ENCODE measurements at regions not wholly inside any gene's neighbourhood (a gene's known extent, or its start where the extent isn't known, plus 50 kb on each side); places are given as distances from the start of the nearest gene placed in this dataset.

GRCh38 chr4:107192601-107193000 is 156.5 kb upstream of the DKK2 start:
- H3K27ac ChIP-seq (ENCODE audit: low read length), result no peak overlapping the region
- H3K4me3 ChIP-seq (ENCODE audit: low read depth in 1 of 2, low read length in 2 of 2), result no peak overlapping the region
- H3K36me3 ChIP-seq (ENCODE audit: control insufficient read depth in 1 of 2, insufficient read depth in 2 of 2, low read length in 2 of 2), result no peaks in the 10 kb centered on the region
- no peaks in the 10 kb centered on the region for H3K9me3 ChIP-seq (ENCODE audit: control insufficient read depth in 1 of 2, low read length in 2 of 2)
- H3K4me1 ChIP-seq (ENCODE audit: control insufficient read depth in 1 of 2, insufficient read depth in 2 of 2, low read length in 2 of 2), result peaks cover 0 to 3% of the 10 kb centered on the region in 2 donors
- H3K27me3 ChIP-seq (ENCODE audit: low read depth, low read length), result no peaks in the 10 kb centered on the region

- Histone ChIP-seq H3K36me3 (ENCODE audit: control insufficient read depth in 1 of 2, insufficient read depth in 2 of 2, low read length in 2 of 2) (no peaks in the 10 kb centered on the region), H3K27ac (ENCODE audit: low read length) (no peak overlapping the region), H3K27me3 (ENCODE audit: low read depth, low read length) (no peaks in the 10 kb centered on the region), H3K4me3 (ENCODE audit: low read depth in 1 of 2, low read length in 2 of 2) (no peak overlapping the region), H3K4me1 (ENCODE audit: control insufficient read depth in 1 of 2, insufficient read depth in 2 of 2, low read length in 2 of 2) (no peaks in the 10 kb centered on the region), H3K9me3 (ENCODE audit: control insufficient read depth in 1 of 2, low read length in 2 of 2) (no peaks in the 10 kb centered on the region)
These were observed 151.0 kb upstream of the DKK2 start for GRCh38 chr4:107187091-107187490.

GRCh38 chr4:107183155-107183774 is 147.2 kb upstream of the DKK2 start:
- H3K4me1 ChIP-seq (ENCODE audit: control insufficient read depth in 1 of 2, insufficient read depth in 2 of 2, low read length in 2 of 2), result no peaks in the 10 kb centered on the region
- H3K27ac ChIP-seq (ENCODE audit: low read length), result no peak overlapping the region
- no peaks in the 10 kb centered on the region for H3K9me3 ChIP-seq (ENCODE audit: control insufficient read depth in 1 of 2, low read length in 2 of 2)
- no peaks in the 10 kb centered on the region for H3K27me3 ChIP-seq (ENCODE audit: low read depth, low read length)
- no peak overlapping the region for H3K4me3 ChIP-seq (ENCODE audit: low read depth in 1 of 2, low read length in 2 of 2)
- H3K36me3 ChIP-seq (ENCODE audit: control insufficient read depth in 1 of 2, insufficient read depth in 2 of 2, low read length in 2 of 2), result no peaks in the 10 kb centered on the region

- Histone ChIP-seq H3K27me3 (ENCODE audit: low read depth, low read length) (no peaks in the 10 kb centered on the region), H3K4me3 (ENCODE audit: low read depth in 1 of 2, low read length in 2 of 2) (no peak overlapping the region), H3K27ac (ENCODE audit: low read length) (no peak overlapping the region), H3K9me3 (ENCODE audit: control insufficient read depth in 1 of 2, low read length in 2 of 2) (no peaks in the 10 kb centered on the region), H3K36me3 (ENCODE audit: control insufficient read depth in 1 of 2, insufficient read depth in 2 of 2, low read length in 2 of 2) (no peaks in the 10 kb centered on the region), H3K4me1 (ENCODE audit: control insufficient read depth in 1 of 2, insufficient read depth in 2 of 2, low read length in 2 of 2) (no peaks in the 10 kb centered on the region)
These were observed 146.2 kb upstream of the DKK2 start for GRCh38 chr4:107182347-107182746.

GRCh38 chr4:107166873-107167450 is 130.8 kb upstream of the DKK2 start:
- H3K4me1 ChIP-seq (ENCODE audit: control insufficient read depth in 1 of 2, insufficient read depth in 2 of 2, low read length in 2 of 2), result no peaks in the 10 kb centered on the region
- H3K27me3 ChIP-seq (ENCODE audit: low read depth, low read length), result no peaks in the 10 kb centered on the region
- no peak overlapping the region for H3K4me3 ChIP-seq (ENCODE audit: low read depth in 1 of 2, low read length in 2 of 2)
- no peaks in the 10 kb centered on the region for H3K36me3 ChIP-seq (ENCODE audit: control insufficient read depth in 1 of 2, insufficient read depth in 2 of 2, low read length in 2 of 2)
- peaks cover 0 to 8% of the 10 kb centered on the region in 2 donors for H3K9me3 ChIP-seq (ENCODE audit: control insufficient read depth in 1 of 2, low read length in 2 of 2)
- no peak overlapping the region for H3K27ac ChIP-seq (ENCODE audit: low read length)

- Histone ChIP-seq H3K36me3 (ENCODE audit: control insufficient read depth in 1 of 2, insufficient read depth in 2 of 2, low read length in 2 of 2) (no peaks in the 10 kb centered on the region), H3K9me3 (ENCODE audit: control insufficient read depth in 1 of 2, low read length in 2 of 2) (peaks cover 0 to 8% of the 10 kb centered on the region in 2 donors), H3K4me3 (ENCODE audit: low read depth in 1 of 2, low read length in 2 of 2) (no peak overlapping the region), H3K27ac (ENCODE audit: low read length) (no peak overlapping the region), H3K4me1 (ENCODE audit: control insufficient read depth in 1 of 2, insufficient read depth in 2 of 2, low read length in 2 of 2) (no peaks in the 10 kb centered on the region), H3K27me3 (ENCODE audit: low read depth, low read length) (no peaks in the 10 kb centered on the region)
These were observed 130.1 kb upstream of the DKK2 start for GRCh38 chr4:107166181-107166580.

- Histone ChIP-seq H3K4me3 (ENCODE audit: low read depth in 1 of 2, low read length in 2 of 2) (no peak overlapping the region), H3K9me3 (ENCODE audit: control insufficient read depth in 1 of 2, low read length in 2 of 2) (peaks cover 0 to 10% of the 10 kb centered on the region in 2 donors), H3K36me3 (ENCODE audit: control insufficient read depth in 1 of 2, insufficient read depth in 2 of 2, low read length in 2 of 2) (no peaks in the 10 kb centered on the region), H3K27me3 (ENCODE audit: low read depth, low read length) (no peaks in the 10 kb centered on the region), H3K27ac (ENCODE audit: low read length) (no peak overlapping the region), H3K4me1 (ENCODE audit: control insufficient read depth in 1 of 2, insufficient read depth in 2 of 2, low read length in 2 of 2) (no peaks in the 10 kb centered on the region)
These were observed 128.9 kb upstream of the DKK2 start for GRCh38 chr4:107164962-107165475.

- Histone ChIP-seq H3K36me3 (ENCODE audit: control insufficient read depth in 1 of 2, insufficient read depth in 2 of 2, low read length in 2 of 2) (no peaks in the 10 kb centered on the region), H3K27me3 (ENCODE audit: low read depth, low read length) (no peaks in the 10 kb centered on the region), H3K4me3 (ENCODE audit: low read depth in 1 of 2, low read length in 2 of 2) (no peak overlapping the region), H3K4me1 (ENCODE audit: control insufficient read depth in 1 of 2, insufficient read depth in 2 of 2, low read length in 2 of 2) (no peaks in the 10 kb centered on the region), H3K27ac (ENCODE audit: low read length) (no peak overlapping the region), H3K9me3 (ENCODE audit: control insufficient read depth in 1 of 2, low read length in 2 of 2) (peaks cover 0 to 2% of the 10 kb centered on the region in 2 donors)
These were observed 120.3 kb upstream of the DKK2 start for GRCh38 chr4:107156443-107156842.

GRCh38 chr4:107155366-107155765 is 119.3 kb upstream of the DKK2 start:
- Histone ChIP-seq H3K4me1 (ENCODE audit: control insufficient read depth in 1 of 2, insufficient read depth in 2 of 2, low read length in 2 of 2) (no peaks in the 10 kb centered on the region), H3K27me3 (ENCODE audit: low read depth, low read length) (no peaks in the 10 kb centered on the region), H3K4me3 (ENCODE audit: low read depth in 1 of 2, low read length in 2 of 2) (no peak overlapping the region), H3K36me3 (ENCODE audit: control insufficient read depth in 1 of 2, insufficient read depth in 2 of 2, low read length in 2 of 2) (no peaks in the 10 kb centered on the region), H3K9me3 (ENCODE audit: control insufficient read depth in 1 of 2, low read length in 2 of 2) (no peaks in the 10 kb centered on the region), H3K27ac (ENCODE audit: low read length) (no peak overlapping the region)

- H3K36me3 ChIP-seq (ENCODE audit: control insufficient read depth in 1 of 2, insufficient read depth in 2 of 2, low read length in 2 of 2), result no peaks in the 10 kb centered on the region
- no peak overlapping the region for H3K27ac ChIP-seq (ENCODE audit: low read length)
- H3K27me3 ChIP-seq (ENCODE audit: low read depth, low read length), result no peaks in the 10 kb centered on the region
- H3K4me1 ChIP-seq (ENCODE audit: control insufficient read depth in 1 of 2, insufficient read depth in 2 of 2, low read length in 2 of 2), result no peaks in the 10 kb centered on the region
- no peak overlapping the region for H3K4me3 ChIP-seq (ENCODE audit: low read depth in 1 of 2, low read length in 2 of 2)
- H3K9me3 ChIP-seq (ENCODE audit: control insufficient read depth in 1 of 2, low read length in 2 of 2), result no peaks in the 10 kb centered on the region
These were observed 117.8 kb upstream of the DKK2 start for GRCh38 chr4:107153956-107154355.

- H3K27me3 ChIP-seq (ENCODE audit: low read depth, low read length), result no peaks in the 10 kb centered on the region
- no peaks in the 10 kb centered on the region for H3K36me3 ChIP-seq (ENCODE audit: control insufficient read depth in 1 of 2, insufficient read depth in 2 of 2, low read length in 2 of 2)
- H3K4me3 ChIP-seq (ENCODE audit: low read depth in 1 of 2, low read length in 2 of 2), result no peak overlapping the region
- no peak overlapping the region for H3K27ac ChIP-seq (ENCODE audit: low read length)
- no peaks in the 10 kb centered on the region for H3K9me3 ChIP-seq (ENCODE audit: control insufficient read depth in 1 of 2, low read length in 2 of 2)
- H3K4me1 ChIP-seq (ENCODE audit: control insufficient read depth in 1 of 2, insufficient read depth in 2 of 2, low read length in 2 of 2), result no peaks in the 10 kb centered on the region
These were observed 117.1 kb upstream of the DKK2 start for GRCh38 chr4:107153228-107153627.

- H3K36me3 ChIP-seq (ENCODE audit: control insufficient read depth in 1 of 2, insufficient read depth in 2 of 2, low read length in 2 of 2), result no peaks in the 10 kb centered on the region
- no peak overlapping the region for H3K4me3 ChIP-seq (ENCODE audit: low read depth in 1 of 2, low read length in 2 of 2)
- H3K9me3 ChIP-seq (ENCODE audit: control insufficient read depth in 1 of 2, low read length in 2 of 2), result no peaks in the 10 kb centered on the region
- H3K27ac ChIP-seq (ENCODE audit: low read length), result no peak overlapping the region
- H3K27me3 ChIP-seq (ENCODE audit: low read depth, low read length), result no peaks in the 10 kb centered on the region
- H3K4me1 ChIP-seq (ENCODE audit: control insufficient read depth in 1 of 2, insufficient read depth in 2 of 2, low read length in 2 of 2), result no peaks in the 10 kb centered on the region
These were observed 115.1 kb upstream of the DKK2 start for GRCh38 chr4:107151173-107151572.

Measured in muscle layer of duodenum (tissue), 2 donors.